ENCODE measurements at regions not wholly inside any gene's neighbourhood (a gene's known extent, or its start where the extent isn't known, plus 50 kb on each side); places are given as distances from the start of the nearest gene placed in this dataset.

DNA sequence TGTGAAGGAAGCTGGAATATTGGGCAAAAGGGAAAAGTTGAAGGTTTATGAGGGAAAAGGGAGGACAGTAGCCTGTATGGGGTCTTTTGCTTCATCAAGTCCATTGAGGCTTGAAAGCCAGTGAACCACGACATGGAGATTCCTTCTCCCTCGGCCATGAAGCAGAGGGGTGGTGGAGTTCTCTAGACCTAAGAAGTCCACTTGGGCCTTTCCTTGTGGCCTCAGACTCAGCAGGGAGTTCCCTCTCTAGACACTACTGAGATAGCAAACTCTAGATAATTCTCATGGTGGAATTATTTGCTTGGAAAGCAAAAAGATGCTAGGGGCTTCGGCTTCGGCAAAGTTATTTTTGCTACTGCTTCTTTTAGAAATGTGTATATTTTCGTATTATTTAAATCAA, 78.5 kb downstream of the FOXD1 start:
- peaks cover 30% of the 10 kb centered on the region for H3K27me3 Mint-ChIP-seq
- no peaks in the 10 kb centered on the region for H3K4me1 Mint-ChIP-seq
- DNase-seq: no peak
- H3K9me3 Mint-ChIP-seq (ENCODE audit: low read depth): no peaks in the 10 kb centered on the region
- H3K36me3 Mint-ChIP-seq: no peaks in the 10 kb centered on the region
- H3K27ac Mint-ChIP-seq: no peak overlapping the region
- ATAC-seq: no peak
- CTCF ChIA-PET: no interaction called here
- no peak overlapping the region for H3K4me3 Mint-ChIP-seq

DNA sequence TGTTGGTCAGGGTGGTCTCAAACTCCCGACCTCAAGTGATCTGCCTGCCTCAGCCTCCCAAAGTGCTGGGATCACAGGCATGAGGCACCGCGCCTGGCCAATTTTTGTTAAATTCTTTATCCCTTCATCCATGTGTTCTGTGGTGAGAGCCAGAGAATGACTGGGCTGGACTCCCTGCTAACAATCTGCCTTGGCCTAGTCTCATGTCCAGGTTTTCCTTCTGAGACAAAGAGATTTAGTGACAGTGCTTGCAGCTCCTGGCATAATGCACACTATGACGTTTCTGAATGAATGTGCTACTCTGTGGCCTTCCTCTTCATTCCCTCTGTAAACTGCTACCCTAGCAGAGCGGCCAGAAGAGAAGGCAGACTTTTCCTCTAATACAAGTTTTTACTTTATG, 79.3 kb downstream of the FOXD1 start:
- H3K27me3 Mint-ChIP-seq: peaks cover 31% of the 10 kb centered on the region
- no peaks in the 10 kb centered on the region for H3K4me1 Mint-ChIP-seq
- no peak overlapping the region for H3K4me3 Mint-ChIP-seq
- H3K9me3 Mint-ChIP-seq (ENCODE audit: low read depth): no peaks in the 10 kb centered on the region
- no peak overlapping the region for H3K27ac Mint-ChIP-seq
- CTCF ChIA-PET: no interaction called here
- ATAC-seq: no peak
- H3K36me3 Mint-ChIP-seq: no peaks in the 10 kb centered on the region
- no peak for DNase-seq

GRCh38 chr5:73367650-73368049, 80.9 kb downstream of the FOXD1 start:
- ATAC-seq: no peak
- no peak overlapping the region for H3K4me3 Mint-ChIP-seq

DNA sequence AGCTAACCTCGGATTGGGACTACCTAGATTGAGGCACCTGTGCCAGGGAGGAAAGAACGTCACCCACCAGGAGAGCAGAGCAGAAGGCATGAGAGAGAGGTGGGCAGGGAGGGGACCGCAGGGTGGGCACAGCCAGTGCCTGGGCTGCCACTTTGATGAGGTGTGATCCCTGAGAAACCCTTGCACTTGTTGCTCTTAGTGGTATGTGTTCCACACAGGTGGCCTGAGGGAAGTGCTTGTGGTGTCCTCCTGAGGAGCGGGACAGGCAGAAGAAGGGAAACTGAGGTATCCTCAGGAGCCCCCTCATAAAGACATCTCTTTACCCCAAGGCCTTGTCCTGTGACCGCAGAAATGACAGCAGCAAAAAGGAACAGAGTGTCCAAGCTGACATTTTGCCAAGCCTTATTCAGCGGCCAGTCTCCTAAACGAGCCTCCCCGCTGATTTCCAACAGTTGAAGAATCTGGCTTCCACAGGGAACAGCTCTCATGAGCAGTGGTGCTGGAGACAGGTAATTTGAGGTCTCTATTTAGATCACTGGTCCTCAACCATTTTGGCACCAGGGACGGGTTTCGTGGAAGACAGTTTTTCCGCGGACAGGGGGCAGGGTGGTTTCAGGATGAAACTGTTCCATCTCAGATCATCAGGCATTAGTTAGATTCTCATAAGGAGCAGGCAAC, 82.4 kb downstream of the FOXD1 start:
- Mint-ChIP-seq H3K4me1 (no peaks in the 10 kb centered on the region), H3K36me3 (no peaks in the 10 kb centered on the region), H3K27me3 (peaks cover 31% of the 10 kb centered on the region), H3K27ac (no peak overlapping the region), H3K9me3 (ENCODE audit: low read depth) (no peaks in the 10 kb centered on the region), H3K4me3 (no peak overlapping the region)
- no peak for ATAC-seq
- CTCF ChIA-PET: no interaction called here
- DNase-seq: no peak

More at GRCh38 chr5:73367650-73368049, 80.9 kb downstream of the FOXD1 start:
- H3K4me1 Mint-ChIP-seq: no peaks in the 10 kb centered on the region
- peaks cover 30% of the 10 kb centered on the region for H3K27me3 Mint-ChIP-seq
- no peak for DNase-seq
- no peaks in the 10 kb centered on the region for H3K9me3 Mint-ChIP-seq (ENCODE audit: low read depth)
- CTCF ChIA-PET: interaction anchor here (0.9 kb wide), 1 partner anchor 23 kb away, joined by 3 read pairs; no protein-coding TSS in a partner anchor
- no peak overlapping the region for H3K27ac Mint-ChIP-seq
- no peaks in the 10 kb centered on the region for H3K36me3 Mint-ChIP-seq

- no peak overlapping the region for H3K27ac Mint-ChIP-seq
- no peak overlapping the region for H3K4me3 Mint-ChIP-seq
- ATAC-seq: no peak
- no peaks in the 10 kb centered on the region for H3K4me1 Mint-ChIP-seq
- CTCF ChIA-PET: no interaction called here
- H3K36me3 Mint-ChIP-seq: no peaks in the 10 kb centered on the region
- H3K9me3 Mint-ChIP-seq (ENCODE audit: low read depth): no peaks in the 10 kb centered on the region
- no peak for DNase-seq
- peaks cover 28% of the 10 kb centered on the region for H3K27me3 Mint-ChIP-seq
Observed at GRCh38 chr5:73365301-73365853, 83.2 kb downstream of the FOXD1 start.

GRCh38 chr5:73363911-73364730, 84.5 kb downstream of the FOXD1 start:
- H3K9me3 Mint-ChIP-seq (ENCODE audit: low read depth): no peaks in the 10 kb centered on the region
- CTCF ChIA-PET: no interaction called here
- H3K27me3 Mint-ChIP-seq: peaks cover 25% of the 10 kb centered on the region
- no peak for DNase-seq
- no peak for ATAC-seq
- H3K36me3 Mint-ChIP-seq: no peaks in the 10 kb centered on the region
- no peak overlapping the region for H3K27ac Mint-ChIP-seq
- H3K4me3 Mint-ChIP-seq: no peak overlapping the region
- H3K4me1 Mint-ChIP-seq: peaks cover 5% of the 10 kb centered on the region

- ATAC-seq: no peak
- Mint-ChIP-seq H3K9me3 (ENCODE audit: low read depth) (no peaks in the 10 kb centered on the region), H3K4me1 (peaks cover 9% of the 10 kb centered on the region), H3K27ac (no peak overlapping the region), H3K4me3 (no peak overlapping the region), H3K27me3 (peaks cover 26% of the 10 kb centered on the region), H3K36me3 (no peaks in the 10 kb centered on the region)
- DNase-seq: no peak
- CTCF ChIA-PET: no interaction called here
Observed at GRCh38 chr5:73359395-73359794, 89.2 kb downstream of the FOXD1 start.

- Mint-ChIP-seq H3K27ac (no peak overlapping the region), H3K4me3 (no peak overlapping the region), H3K9me3 (ENCODE audit: low read depth) (no peaks in the 10 kb centered on the region), H3K27me3 (peaks cover 24% of the 10 kb centered on the region), H3K36me3 (no peaks in the 10 kb centered on the region), H3K4me1 (peaks cover 9% of the 10 kb centered on the region)
- CTCF ChIA-PET: no interaction called here
- no peak for ATAC-seq
- DNase-seq: no peak
Observed at GRCh38 chr5:73358366-73358765, 90.2 kb downstream of the FOXD1 start.

DNA sequence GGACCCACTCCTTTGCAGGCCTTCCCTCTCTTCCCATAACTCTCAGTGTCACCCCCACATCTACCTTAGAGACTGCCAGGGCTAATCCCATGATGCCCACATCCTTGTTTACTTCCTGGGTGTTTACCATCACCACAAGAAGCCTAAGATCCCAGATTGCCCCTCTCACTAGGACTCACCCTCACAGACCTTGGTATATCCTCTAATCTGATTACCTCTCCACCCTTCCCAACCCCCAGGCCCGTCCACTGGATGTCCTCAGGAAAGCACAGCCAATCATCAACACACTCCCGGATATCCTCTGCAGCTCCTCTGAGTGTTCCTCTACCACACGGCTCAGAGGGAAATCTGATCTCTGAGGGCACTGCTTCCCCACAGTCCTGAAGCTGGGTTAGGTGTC, 91.0 kb downstream of the FOXD1 start:
- no peak overlapping the region for H3K27ac Mint-ChIP-seq
- DNase-seq (no peak), ATAC-seq (no peak)
- no peaks in the 10 kb centered on the region for H3K9me3 Mint-ChIP-seq (ENCODE audit: low read depth)
- peaks cover 26% of the 10 kb centered on the region for H3K27me3 Mint-ChIP-seq
- no peaks in the 10 kb centered on the region for H3K36me3 Mint-ChIP-seq
- H3K4me1 Mint-ChIP-seq: peaks cover 9% of the 10 kb centered on the region
- no peak overlapping the region for H3K4me3 Mint-ChIP-seq
- CTCF ChIA-PET: no interaction called here

DNA sequence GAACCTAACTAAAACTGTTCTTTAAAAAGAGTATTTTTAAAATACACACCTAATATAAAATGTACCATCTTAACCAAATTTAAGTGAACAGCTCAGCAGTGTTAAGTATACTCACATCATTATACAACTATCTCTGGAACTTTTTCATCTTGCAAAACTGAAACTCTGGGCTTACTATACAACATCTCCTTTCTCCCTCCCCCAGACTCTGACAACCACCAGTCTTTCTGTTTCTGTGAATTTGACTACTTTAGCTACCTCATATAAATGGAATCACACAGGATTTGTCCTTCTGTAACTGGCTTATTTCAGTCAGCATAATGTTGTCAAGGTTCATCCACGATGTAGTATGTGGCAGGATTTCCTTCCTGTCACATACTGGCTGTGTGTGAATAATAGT, 93.5 kb downstream of the FOXD1 start:
- peaks cover 9% of the 10 kb centered on the region for H3K4me1 Mint-ChIP-seq
- CTCF ChIA-PET: interaction anchor here (1.7 kb wide), 1 partner anchor 10 kb away, joined by 5 read pairs; no protein-coding TSS in a partner anchor
- ATAC-seq: no peak
- peaks cover 2% of the 10 kb centered on the region for H3K9me3 Mint-ChIP-seq (ENCODE audit: low read depth)
- H3K27ac Mint-ChIP-seq: no peak overlapping the region
- DNase-seq: no peak
- H3K36me3 Mint-ChIP-seq: no peaks in the 10 kb centered on the region
- peaks cover 34% of the 10 kb centered on the region for H3K27me3 Mint-ChIP-seq
- no peak overlapping the region for H3K4me3 Mint-ChIP-seq

GRCh38 chr5:73354406-73354805, 94.2 kb downstream of the FOXD1 start:
- H3K4me1 Mint-ChIP-seq: peaks cover 6% of the 10 kb centered on the region
- CTCF ChIA-PET: interaction anchor here (1.7 kb wide), 1 partner anchor 10 kb away, joined by 5 read pairs; no protein-coding TSS in a partner anchor
- ATAC-seq (no peak), DNase-seq (no peak)
- H3K27me3 Mint-ChIP-seq: peaks cover 38% of the 10 kb centered on the region
- peaks cover 4% of the 10 kb centered on the region for H3K9me3 Mint-ChIP-seq (ENCODE audit: low read depth)
- no peak overlapping the region for H3K4me3 Mint-ChIP-seq
- H3K27ac Mint-ChIP-seq: no peak overlapping the region
- H3K36me3 Mint-ChIP-seq: no peaks in the 10 kb centered on the region

DNA sequence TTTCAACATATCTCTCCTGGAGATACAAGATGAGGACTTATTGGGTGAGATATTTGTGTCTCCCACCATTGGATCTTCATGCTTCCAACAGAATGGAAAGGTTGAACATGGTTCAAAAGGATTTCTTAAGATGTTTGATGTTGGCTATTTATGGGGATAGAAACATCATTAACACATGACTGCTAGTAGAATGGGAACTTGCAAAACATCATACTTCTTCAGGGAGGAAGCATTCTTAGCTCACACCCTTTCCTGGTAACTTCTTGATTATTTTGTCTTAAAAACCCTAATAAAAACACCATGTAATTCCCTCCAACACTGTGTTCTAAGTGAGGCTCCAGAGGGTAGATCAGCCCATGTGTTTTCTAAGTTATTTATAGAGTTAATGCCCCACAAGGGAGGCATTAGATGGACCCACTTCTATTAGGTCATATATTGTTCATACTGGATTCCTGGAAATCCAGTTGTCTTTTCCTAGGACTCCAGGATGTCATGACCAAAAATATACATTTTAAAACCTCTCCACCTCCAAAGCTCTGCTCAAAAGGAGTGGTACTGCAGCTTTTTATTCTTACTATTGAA, 95.8 kb downstream of the FOXD1 start:
- Mint-ChIP-seq H3K9me3 (ENCODE audit: low read depth) (peaks cover 6% of the 10 kb centered on the region), H3K27ac (no peak overlapping the region), H3K27me3 (peaks cover 37% of the 10 kb centered on the region), H3K36me3 (no peaks in the 10 kb centered on the region), H3K4me1 (no peaks in the 10 kb centered on the region), H3K4me3 (no peak overlapping the region)
- no peak for DNase-seq
- ATAC-seq: no peak
- CTCF ChIA-PET: interaction anchor here (0.6 kb wide), 1 partner anchor 194 kb away, joined by 3 read pairs; no protein-coding TSS in a partner anchor

GRCh38 chr5:73352243-73352642, 96.3 kb downstream of the FOXD1 start:
- Mint-ChIP-seq H3K27ac (no peak overlapping the region), H3K4me1 (no peaks in the 10 kb centered on the region), H3K27me3 (peaks cover 39% of the 10 kb centered on the region), H3K4me3 (no peak overlapping the region), H3K9me3 (ENCODE audit: low read depth) (peaks cover 6% of the 10 kb centered on the region), H3K36me3 (no peaks in the 10 kb centered on the region)
- ATAC-seq (no peak), DNase-seq (no peak)
- CTCF ChIA-PET: interaction anchor here (0.6 kb wide), 1 partner anchor 195 kb away, joined by 3 read pairs; no protein-coding TSS in a partner anchor

All from activated CD8-positive, alpha-beta memory T cell treated with anti-CD3 and anti-CD28 coated beads, Interleukin-2, amount 10 ng/mL, durations not matched to agents 7 days and 5 days (primary cell).